ENCODE measurements at regions not wholly inside any gene's neighbourhood (a gene's known extent, or its start where the extent isn't known, plus 50 kb on each side); places are given as distances from the start of the nearest gene placed in this dataset.

GRCh38 chr9:25813478-25813877 is 135.2 kb upstream of the TUSC1 start:
- H2AFZ ChIP-seq (ENCODE audit: low read length), result no peak overlapping the region
- H3K23me2 ChIP-seq (ENCODE audit: low read depth, low read length), result no peaks in the 10 kb centered on the region
- no peak overlapping the region for H4K91ac ChIP-seq (replicated peaks; ENCODE audit: insufficient read length, low read length)
- H3K27ac ChIP-seq (ENCODE audit: low read depth, low read length), result no peak overlapping the region
- no peak overlapping the region for H3K9ac ChIP-seq (replicated peaks in 1 of 4; ENCODE audit: extremely low read depth in 1 of 4, low read depth in 3 of 4, low read length in 3 of 4)
- no peak overlapping the region for H2BK5ac ChIP-seq (ENCODE audit: low read depth, low read length)
- POLR2A ChIA-PET (ENCODE audit: partially characterized antibody), result no interaction called here
- H3K79me2 ChIP-seq (ENCODE audit: control insufficient read depth in 1 of 2, insufficient read depth in 2 of 2, low read length in 2 of 2), result no peaks in the 10 kb centered on the region
- no peak overlapping the region for H3K4me3 ChIP-seq (ENCODE audit: extremely low read depth in 1 of 4, insufficient read depth in 2 of 4, low read depth in 3 of 4, low read length in 4 of 4)
- no peak overlapping the region for H2BK15ac ChIP-seq (ENCODE audit: low read length)
- no peaks in the 10 kb centered on the region for H3K79me1 ChIP-seq (ENCODE audit: low read depth, low read length)
- no peaks in the 10 kb centered on the region for H3K4me1 ChIP-seq (replicated peaks in 1 of 4; ENCODE audit: control insufficient read depth in 3 of 4, insufficient read depth in 4 of 4, low read length in 3 of 4)
- DNase-seq (ENCODE audit: low read depth in 1 of 2, low spot score in 2 of 2), result no peak
- no peak for FAIRE-seq
- H3K23ac ChIP-seq (ENCODE audit: insufficient read length), result no peak overlapping the region
- no peak overlapping the region for H3K14ac ChIP-seq (ENCODE audit: insufficient read length)
- no peaks in the 10 kb centered on the region for H3K36me3 ChIP-seq (ENCODE audit: control insufficient read depth in 2 of 4, insufficient read depth in 4 of 4, low read length in 3 of 4)
- H3K9me3 ChIP-seq (ENCODE audit: insufficient read depth in 2 of 2, low read depth in 1 of 2, low read length in 1 of 2), result no peaks in the 10 kb centered on the region
- no peaks in the 10 kb centered on the region for H3K27me3 ChIP-seq (replicated peaks in 1 of 4; ENCODE audit: control insufficient read depth in 3 of 4, extremely low read depth in 1 of 4, insufficient read depth in 3 of 4, low read length in 3 of 4)
- H2BK12ac ChIP-seq (ENCODE audit: low read depth, low read length), result no peak overlapping the region
- no peak overlapping the region for H2BK20ac ChIP-seq (ENCODE audit: low read length)
- no peak overlapping the region for H3K4me2 ChIP-seq (ENCODE audit: insufficient read depth in 1 of 2, low read depth in 2 of 2, low read length in 2 of 2)
- H2AK5ac ChIP-seq (ENCODE audit: low read depth, low read length), result no peak overlapping the region
- H4K5ac ChIP-seq (ENCODE audit: insufficient read length, low read depth, low read length), result no peak overlapping the region
- H4K8ac ChIP-seq (ENCODE audit: extremely low read depth, insufficient read depth, low read length), result no peak overlapping the region
- H3K4ac ChIP-seq (replicated peaks; ENCODE audit: insufficient read length, low read depth, low read length), result no peak overlapping the region
- no peak overlapping the region for H3K18ac ChIP-seq (ENCODE audit: extremely low read depth, low read length)
- H3K56ac ChIP-seq (replicated peaks; ENCODE audit: insufficient read length, low read depth, low read length), result no peak overlapping the region
- no peaks in the 10 kb centered on the region for H4K20me1 ChIP-seq (replicated peaks in 1 of 2; ENCODE audit: control insufficient read depth in 1 of 2, insufficient read depth in 2 of 2, low read length in 2 of 2)
- no peak overlapping the region for H2BK120ac ChIP-seq (replicated peaks; ENCODE audit: low read depth, low read length)
- 93% methylated on average over 2 of the region's 2 CpGs; no CpG with 5 or more reads in 1 of the 2 experiments for WGBS, 2 experiments (ENCODE audit: extremely low coverage in 1 of 2, insufficient coverage in 1 of 2, insufficient read length in 1 of 2, insufficient replicate concordance in 2 of 2, low coverage in 1 of 2, low lambda C conversion rate in 2 of 2, missing lambda C conversion rate in 1 of 2)
- CTCF ChIA-PET (ENCODE audit: partially characterized antibody), result interaction anchor here (0.7 kb wide), 1 partner anchor 567 kb away, joined by 3 read pairs; no protein-coding TSS in a partner anchor
- TF ChIP-seq CBX5 (IDR thresholded peaks at IDR 0.05; ENCODE audit: low read depth, low read length) (no peak), MAX (IDR thresholded peaks at IDR 0.05) (no peak), NANOG (IDR thresholded peaks at IDR 0.05; ENCODE audit: insufficient read depth, low read depth, low read length, poor library complexity, severe bottlenecking) (no peak), CHD2 (IDR thresholded peaks at IDR 0.05; ENCODE audit: low read length) (no peak), BCL11A (IDR thresholded peaks at IDR 0.05; ENCODE audit: low read depth in 2 of 2, low read length in 2 of 2) (no peak), CTBP2 (IDR thresholded peaks at IDR 0.05; ENCODE audit: borderline replicate concordance, insufficient read depth, insufficient read length, low read length) (no peak), EZH2 (IDR thresholded peaks at IDR 0.05; ENCODE audit: low read depth, low read length, severe bottlenecking) (no peak), SAP30 (IDR thresholded peaks at IDR 0.05; ENCODE audit: insufficient read depth, insufficient replicate concordance, low read length) (no peak), RNF2 (IDR thresholded peaks at IDR 0.05; ENCODE audit: borderline replicate concordance, low read depth, low read length, missing control alignments, poor library complexity, severe bottlenecking) (no peak), CEBPB (IDR thresholded peaks at IDR 0.05; ENCODE audit: low read depth, low read length) (no peak), RFX5 (IDR thresholded peaks at IDR 0.05; ENCODE audit: borderline replicate concordance, low read depth, low read length) (no peak), E2F6 (IDR thresholded peaks at IDR 0.05) (no peak), KDM4A (IDR thresholded peaks at IDR 0.05; ENCODE audit: low read depth, low read length, severe bottlenecking) (no peak)
